GM23248 (cell line): ENCODE measurements at regions not wholly inside any gene's neighbourhood (a gene's known extent, or its start where the extent isn't known, plus 50 kb on each side); places are given as distances from the start of the nearest gene placed in this dataset.

Experiments used
- DNase-seq: peaks from one replicate; pipeline ENCODE4 v3.0.0-alpha.2; 2015
- H2AFZ ChIP-seq: fragments of 200-600 bp; sonication (generic); 2 replicates; pipeline ENCODE4 v1.6.1; 2016; ENCODE audit warnings: antibody characterized with exemption
- H3F3A ChIP-seq: fragments of 200-600 bp; sonication (generic); 2 replicates; pipeline ENCODE4 v1.6.1; 2016; ENCODE audit warnings: mild to moderate bottlenecking, antibody characterized with exemption, mixed run types; ENCODE audit not compliant: insufficient read depth
- H3K27ac ChIP-seq: fragments of 200-600 bp; sonication (generic); 2 replicates; pipeline ENCODE4 v1.5.1; 2016; ENCODE audit warnings: mild to moderate bottlenecking
- H3K27me3 ChIP-seq: fragments of 200-600 bp; sonication (generic); replicated peaks from 2 replicates; pipeline ENCODE4 v1.6.1; 2016; ENCODE audit warnings: mild to moderate bottlenecking; ENCODE audit not compliant: insufficient read depth
- H3K36me3 ChIP-seq: fragments of 200-600 bp; sonication (generic); 2 replicates; pipeline ENCODE4 v1.6.1; 2016; ENCODE audit warnings: low read depth, mild to moderate bottlenecking
- H3K4me1 ChIP-seq: fragments of 200-600 bp; sonication (generic); 2 replicates; pipeline ENCODE4 v1.6.1; 2016; ENCODE audit warnings: mild to moderate bottlenecking; ENCODE audit not compliant: insufficient read depth
- H3K4me2 ChIP-seq: fragments of 200-600 bp; sonication (generic); one replicate; pipeline ENCODE4 v1.6.1; 2016; ENCODE audit warnings: mild to moderate bottlenecking; ENCODE audit not compliant: unreplicated experiment
- H3K4me3 ChIP-seq: fragments of 200-600 bp; sonication (generic); 2 replicates; pipeline ENCODE4 v1.5.1; 2016; ENCODE audit warnings: mild to moderate bottlenecking
- H3K79me2 ChIP-seq: fragments of 200-600 bp; sonication (generic); 2 replicates; pipeline ENCODE4 v1.6.1; 2016; ENCODE audit warnings: mild to moderate bottlenecking; ENCODE audit not compliant: insufficient read depth
- H3K9ac ChIP-seq: fragments of 200-600 bp; sonication (generic); 2 replicates; pipeline ENCODE4 v1.6.1; 2016; ENCODE audit warnings: mild to moderate bottlenecking
- H3K9me2 ChIP-seq: fragments of 200-600 bp; sonication (generic); 2 replicates; pipeline ENCODE4 v1.6.1; 2016; ENCODE audit warnings: mixed run types, mild to moderate bottlenecking, moderate library complexity; ENCODE audit not compliant: insufficient read depth
- H3K9me3 ChIP-seq: fragments of 200-600 bp; sonication (generic); one replicate; pipeline ENCODE4 v1.6.1; 2017; ENCODE audit warnings: low read depth
- H4K20me1 ChIP-seq: fragments of 200-600 bp; sonication (generic); 2 replicates; pipeline ENCODE4 v1.6.0; 2016; ENCODE audit not compliant: insufficient read depth
- EZH2 ChIP-seq: fragments of 200-600 bp; sonication (generic); IDR thresholded peaks from 2 replicates; pipeline ENCODE4 v1.6.1; 2018; ENCODE audit warnings: antibody characterized with exemption, mild to moderate bottlenecking; ENCODE audit not compliant: insufficient read depth, poor library complexity, severe bottlenecking
- EZH2phosphoT487 ChIP-seq: fragments of 200-600 bp; sonication (generic); IDR thresholded peaks from 2 replicates; pipeline ENCODE4 v1.6.1; 2018; ENCODE audit warnings: antibody characterized with exemption, moderate library complexity, mild to moderate bottlenecking, low read depth; ENCODE audit not compliant: insufficient read depth
- WGBS, 2 experiments: methylation state at CpG; one replicate each; pipeline ENCODE4 v1.1.6; 2015 to 2017; ENCODE audit warnings: low lambda C conversion rate in 2 of 2, low coverage in 1 of 2; ENCODE audit errors: missing lambda C conversion rate in 2 of 2; 5-methylcytosine and 5-hydroxymethylcytosine counted together
- in situ Hi-C: fragments of 300-500 bp; cut with MboI; formaldehyde crosslinking; loops from 2 replicates; pipeline ENCODE4 v1.15.0; 2020

- TF ChIP-seq EZH2phosphoT487 = no peak
- no peak for TF ChIP-seq EZH2
- WGBS, 2 experiments = 92 to 97% methylated on average over 2 of the region's 2 CpGs
Measured at GRCh38 chr2:41863062-41863461, 184.8 kb upstream of the PKDCC start.

GRCh38 chr2:41865263-41865662, 182.6 kb upstream of the PKDCC start:
- no peak for DNase-seq
- Histone ChIP-seq H3K27me3 (no peaks in the 10 kb centered on the region), H3K4me1 (peaks cover 16% of the 10 kb centered on the region), H3K4me3 (no peak overlapping the region), H3F3A (no peaks in the 10 kb centered on the region), H3K36me3 (no peaks in the 10 kb centered on the region), H3K9me3 (no peaks in the 10 kb centered on the region), H4K20me1 (no peaks in the 10 kb centered on the region), H3K79me2 (no peaks in the 10 kb centered on the region), H3K9me2 (no peaks in the 10 kb centered on the region), H3K9ac (no peak overlapping the region), H3K4me2 (no peak overlapping the region), H3K27ac (no peak overlapping the region), H2AFZ (no peak overlapping the region)
- no peak for TF ChIP-seq EZH2
- TF ChIP-seq EZH2phosphoT487 = no peak
- WGBS, 2 experiments = 94 to 98% methylated on average over 3 of the region's 3 CpGs
- in situ Hi-C loops = loop anchor here (5.0 to 25.0 kb wide), 2 partner anchors 222 to 447 kb away; no protein-coding TSS in a partner anchor

More at GRCh38 chr2:41863062-41863461, 184.8 kb upstream of the PKDCC start:
- no peaks in the 10 kb centered on the region for H4K20me1 ChIP-seq
- in situ Hi-C loops = loop anchor here (25.0 kb wide), 1 partner anchor 449 kb away; no protein-coding TSS in a partner anchor
- H3K36me3 ChIP-seq = no peaks in the 10 kb centered on the region
- H3K27me3 ChIP-seq = no peaks in the 10 kb centered on the region
- H3K79me2 ChIP-seq = no peaks in the 10 kb centered on the region
- H3K9ac ChIP-seq = no peak overlapping the region
- H3K27ac ChIP-seq = no peak overlapping the region
- no peak for DNase-seq
- H3K4me2 ChIP-seq = no peak overlapping the region
- H3K9me2 ChIP-seq = no peaks in the 10 kb centered on the region
- H2AFZ ChIP-seq = no peak overlapping the region
- no peaks in the 10 kb centered on the region for H3K9me3 ChIP-seq
- H3K4me3 ChIP-seq = no peak overlapping the region
- H3K4me1 ChIP-seq = peaks cover 28% of the 10 kb centered on the region
- H3F3A ChIP-seq = no peaks in the 10 kb centered on the region

- peak overlapping the region; percentile 31 for H3K4me3 ChIP-seq
- H3K9me3 ChIP-seq = no peaks in the 10 kb centered on the region
- in situ Hi-C loops = loop anchor here (5.0 to 25.0 kb wide), 2 partner anchors 220 to 445 kb away; no protein-coding TSS in a partner anchor
- H3K27me3 ChIP-seq = no peaks in the 10 kb centered on the region
- 33 to 41% methylated on average over 3 of the region's 3 CpGs for WGBS, 2 experiments
- peak; percentile 30 for DNase-seq
- no peak overlapping the region for H3K27ac ChIP-seq
- no peaks in the 10 kb centered on the region for H3K9me2 ChIP-seq
- H3K9ac ChIP-seq = peak overlapping the region; percentile 45; the same call in 1 of the 2 replicates
- peak overlapping the region; percentile 88 for H2AFZ ChIP-seq
- no peak for TF ChIP-seq EZH2
- TF ChIP-seq EZH2phosphoT487 = no peak
- no peaks in the 10 kb centered on the region for H3K36me3 ChIP-seq
- no peaks in the 10 kb centered on the region for H4K20me1 ChIP-seq
- no peaks in the 10 kb centered on the region for H3K79me2 ChIP-seq
- peaks cover 20% of the 10 kb centered on the region for H3K4me1 ChIP-seq
- H3K4me2 ChIP-seq = peak overlapping the region; percentile 55
- H3F3A ChIP-seq = no peaks in the 10 kb centered on the region
Measured at GRCh38 chr2:41867553-41867952, 180.3 kb upstream of the PKDCC start.

- Histone ChIP-seq H3F3A (no peaks in the 10 kb centered on the region), H3K27ac (no peak overlapping the region)
- in situ Hi-C loops = loop anchor here (5.0 to 25.0 kb wide), 2 partner anchors 218 to 443 kb away; no protein-coding TSS in a partner anchor
Measured at GRCh38 chr2:41869542-41870264, 178.1 kb upstream of the PKDCC start.

More at GRCh38 chr2:41869542-41870264, 178.1 kb upstream of the PKDCC start:
- Histone ChIP-seq H3K4me2 (no peak overlapping the region), H4K20me1 (no peaks in the 10 kb centered on the region), H3K9me2 (no peaks in the 10 kb centered on the region), H3K79me2 (no peaks in the 10 kb centered on the region), H3K9ac (no peak overlapping the region), H3K4me3 (no peak overlapping the region), H2AFZ (no peak overlapping the region), H3K27me3 (no peaks in the 10 kb centered on the region), H3K9me3 (no peaks in the 10 kb centered on the region), H3K4me1 (peaks cover 22% of the 10 kb centered on the region), H3K36me3 (no peaks in the 10 kb centered on the region)
- 30 to 36% methylated on average over 3 of the region's 3 CpGs for WGBS, 2 experiments
- DNase-seq = peak; percentile 66
- TF ChIP-seq EZH2phosphoT487 = no peak
- no peak for TF ChIP-seq EZH2
